H1 (cell line): ENCODE measurements at regions not wholly inside any gene's neighbourhood (a gene's known extent, or its start where the extent isn't known, plus 50 kb on each side); places are given as distances from the start of the nearest gene placed in this dataset.

Experiments used
- BCL11A ChIP-seq, 2 experiments: IDR thresholded peaks; one replicate each; pipeline ENCODE4 v1.6.1; 2011; ENCODE audit warnings: low read depth in 2 of 2, low read length in 2 of 2, mild to moderate bottlenecking in 2 of 2
- CBX5 ChIP-seq: fragments of 300-800, 300-1000 bp; sonication (generic); IDR thresholded peaks from 2 replicates; pipeline ENCODE4 v1.7.1; 2016; ENCODE audit warnings: antibody characterized with exemption, low read length, low read depth
- CHD2 ChIP-seq: IDR thresholded peaks from 2 replicates; pipeline ENCODE4 v1.6.1; 2012; ENCODE audit warnings: low read length, improper control_type of control experiment
- HDAC2 ChIP-seq, 2 experiments: fragments of 300-600 bp in 1 of 2; sonication (generic) in 1 of 2; IDR thresholded peaks; 2 replicates each; pipeline ENCODE4 v1.6.1; 2011 to 2012; ENCODE audit warnings: low read depth in 2 of 2, low read length in 2 of 2, mild to moderate bottlenecking in 2 of 2, moderate library complexity in 2 of 2, borderline replicate concordance in 1 of 2, inconsistent platforms in 1 of 2
- TF ChIP-seq, protein P1 (sequence below): IDR thresholded peaks from 2 replicates; pipeline ENCODE4 v1.6.1; 2011; ENCODE audit warnings: low read depth, mild to moderate bottlenecking, low read length; ENCODE audit not compliant: insufficient read depth

DNA sequence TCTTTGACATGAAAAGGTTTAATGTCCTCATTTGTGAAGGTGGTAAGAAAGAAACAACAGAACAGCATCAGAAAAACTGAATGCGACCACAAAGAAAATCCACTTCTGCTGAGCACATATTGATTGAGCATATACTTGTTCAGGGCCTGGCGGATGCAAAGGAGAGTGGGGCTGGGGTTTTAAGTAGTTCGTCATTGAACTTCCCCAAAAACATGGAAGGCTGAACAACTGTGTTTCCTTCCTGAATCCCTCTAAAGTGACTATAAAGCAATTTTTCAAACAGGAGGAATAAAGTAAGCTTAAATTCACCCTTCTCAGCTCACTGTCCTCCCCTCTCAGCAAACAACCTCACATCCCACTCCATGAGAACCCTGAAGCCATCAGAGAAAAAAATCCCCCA, 262.9 kb downstream of the AGTPBP1 start:
- TF ChIP-seq HDAC2 (IDR thresholded peaks at IDR 0.05; ENCODE audit: borderline replicate concordance in 1 of 2, low read depth in 2 of 2, low read length in 2 of 2), result no peak
- TF ChIP-seq CHD2, result no peak
- TF ChIP-seq BCL11A (IDR thresholded peaks at IDR 0.05; ENCODE audit: low read depth in 2 of 2, low read length in 2 of 2), result no peak
- TF ChIP-seq, protein P1, sequence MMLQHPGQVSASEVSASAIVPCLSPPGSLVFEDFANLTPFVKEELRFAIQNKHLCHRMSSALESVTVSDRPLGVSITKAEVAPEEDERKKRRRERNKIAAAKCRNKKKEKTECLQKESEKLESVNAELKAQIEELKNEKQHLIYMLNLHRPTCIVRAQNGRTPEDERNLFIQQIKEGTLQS, result no peak
- no peak for TF ChIP-seq CBX5
